Endothelial cell of umbilical vein (primary cell): ENCODE measurements at regions not wholly inside any gene's neighbourhood (a gene's known extent, or its start where the extent isn't known, plus 50 kb on each side); places are given as distances from the start of the nearest gene placed in this dataset.

Experiments used
- EZH2 ChIP-seq: IDR thresholded peaks from 2 replicates; pipeline ENCODE4 v1.6.1; 2012; ENCODE audit warnings: borderline replicate concordance, low read depth, mild to moderate bottlenecking, moderate library complexity, low read length, inconsistent platforms; ENCODE audit not compliant: severe bottlenecking
- FOS ChIP-seq: IDR thresholded peaks from 2 replicates; pipeline ENCODE4 v1.6.1; 2011; ENCODE audit warnings: mild to moderate bottlenecking, low read length, moderate library complexity, borderline replicate concordance; ENCODE audit not compliant: insufficient read depth
- GATA2 ChIP-seq: IDR thresholded peaks from 2 replicates; pipeline ENCODE4 v1.7.0; 2011; ENCODE audit warnings: low read depth, mild to moderate bottlenecking, moderate library complexity, mixed read lengths, low read length; ENCODE audit not compliant: insufficient read length, insufficient read depth
- JUN ChIP-seq: IDR thresholded peaks from 2 replicates; pipeline ENCODE4 v1.6.1; 2011; ENCODE audit warnings: borderline replicate concordance, low read depth; ENCODE audit not compliant: insufficient read length, insufficient read depth
- MYC ChIP-seq: IDR thresholded peaks from one replicate; pipeline ENCODE4 v1.6.1; 2011; ENCODE audit warnings: mild to moderate bottlenecking, low read depth, low read length
- POLR2A ChIP-seq: IDR thresholded peaks from 2 replicates; pipeline ENCODE4 v1.6.1; 2012; ENCODE audit warnings: low read depth, mild to moderate bottlenecking, control low read depth, low read length
- POLR2AphosphoS5 ChIP-seq: IDR thresholded peaks from 2 replicates; pipeline ENCODE4 v1.6.1; 2012; ENCODE audit warnings: low read depth, mild to moderate bottlenecking, control low read depth, low read length, moderate library complexity; ENCODE audit not compliant: insufficient read depth
- TF ChIP-seq, protein P1 (sequence below), 2 donors: IDR thresholded peaks; 1 replicate in 1 of 2; 2 replicates in 1 of 2; pipeline ENCODE4 v1.5.1; 2011; ENCODE audit warnings: low read length in 2 of 2, mild to moderate bottlenecking in 2 of 2, moderate library complexity in 2 of 2, control low read depth in 1 of 2, inconsistent platforms in 1 of 2, low read depth in 1 of 2; ENCODE audit not compliant: insufficient read depth in 1 of 2; ENCODE audit errors: extremely low read depth in 1 of 2
- TF ChIP-seq, protein P2 (sequence below): IDR thresholded peaks from 2 replicates; pipeline ENCODE4 v1.6.1; 2011; ENCODE audit not compliant: insufficient read depth, insufficient read length

DNA sequence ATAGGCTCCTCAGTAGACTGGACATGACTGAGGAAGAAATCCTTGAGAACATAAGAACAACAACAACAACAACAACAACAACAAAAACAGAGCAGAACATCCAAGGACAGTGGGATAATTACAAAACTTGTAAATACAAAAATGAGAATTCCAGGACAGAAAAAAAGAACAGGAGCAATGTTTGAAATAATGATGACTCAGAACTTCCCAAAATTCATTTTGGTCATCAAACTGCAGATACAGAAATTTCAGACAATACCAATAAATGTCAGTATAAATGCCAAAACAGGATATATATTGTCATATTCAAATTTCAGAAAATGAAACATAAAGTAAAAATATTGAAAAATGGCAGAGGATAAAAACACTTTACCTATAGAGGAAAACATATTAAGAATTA, 259.0 kb downstream of the TRIM36 start:
- TF ChIP-seq POLR2A (no peak), EZH2 (no peak), FOS (no peak), POLR2AphosphoS5 (no peak), JUN (no peak), GATA2 (no peak), MYC (no peak)
- TF ChIP-seq, protein P1, sequence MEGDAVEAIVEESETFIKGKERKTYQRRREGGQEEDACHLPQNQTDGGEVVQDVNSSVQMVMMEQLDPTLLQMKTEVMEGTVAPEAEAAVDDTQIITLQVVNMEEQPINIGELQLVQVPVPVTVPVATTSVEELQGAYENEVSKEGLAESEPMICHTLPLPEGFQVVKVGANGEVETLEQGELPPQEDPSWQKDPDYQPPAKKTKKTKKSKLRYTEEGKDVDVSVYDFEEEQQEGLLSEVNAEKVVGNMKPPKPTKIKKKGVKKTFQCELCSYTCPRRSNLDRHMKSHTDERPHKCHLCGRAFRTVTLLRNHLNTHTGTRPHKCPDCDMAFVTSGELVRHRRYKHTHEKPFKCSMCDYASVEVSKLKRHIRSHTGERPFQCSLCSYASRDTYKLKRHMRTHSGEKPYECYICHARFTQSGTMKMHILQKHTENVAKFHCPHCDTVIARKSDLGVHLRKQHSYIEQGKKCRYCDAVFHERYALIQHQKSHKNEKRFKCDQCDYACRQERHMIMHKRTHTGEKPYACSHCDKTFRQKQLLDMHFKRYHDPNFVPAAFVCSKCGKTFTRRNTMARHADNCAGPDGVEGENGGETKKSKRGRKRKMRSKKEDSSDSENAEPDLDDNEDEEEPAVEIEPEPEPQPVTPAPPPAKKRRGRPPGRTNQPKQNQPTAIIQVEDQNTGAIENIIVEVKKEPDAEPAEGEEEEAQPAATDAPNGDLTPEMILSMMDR (IDR thresholded peaks at IDR 0.05; ENCODE audit: extremely low read depth in 1 of 2, insufficient read depth in 1 of 2, low read depth in 1 of 2, low read length in 2 of 2), result no peak
- TF ChIP-seq, protein P2, sequence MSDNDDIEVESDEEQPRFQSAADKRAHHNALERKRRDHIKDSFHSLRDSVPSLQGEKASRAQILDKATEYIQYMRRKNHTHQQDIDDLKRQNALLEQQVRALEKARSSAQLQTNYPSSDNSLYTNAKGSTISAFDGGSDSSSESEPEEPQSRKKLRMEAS, result no peak
